Embryonic facial prominence (tissue), 1 donor: ENCODE measurements at regions not wholly inside any gene's neighbourhood (a gene's known extent, or its start where the extent isn't known, plus 50 kb on each side); places are given as distances from the start of the nearest gene placed in this dataset.

Source experiments
- DNase-seq: peaks from one replicate; pipeline ENCODE4 v3.0.0-alpha.2; 2016; ENCODE audit errors: extremely low spot score

DNA sequence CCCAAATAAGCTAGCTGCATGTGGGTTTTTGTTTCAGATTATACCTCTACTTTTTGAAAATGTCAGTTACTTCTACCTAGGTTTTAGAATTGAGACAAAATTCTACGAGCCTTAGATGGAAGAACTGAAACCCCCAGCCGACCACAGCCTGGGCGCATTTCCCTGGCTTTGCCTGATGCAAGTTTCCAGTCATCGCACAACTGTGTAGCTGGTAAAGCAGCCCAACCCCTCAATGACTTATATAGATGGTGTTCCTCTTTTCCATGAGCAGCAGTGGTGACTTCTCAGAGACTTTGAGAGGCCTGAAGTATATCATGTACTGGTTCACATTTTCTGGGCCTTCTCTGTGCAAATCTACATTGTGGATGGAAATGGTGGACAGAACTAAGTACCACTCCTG, 515.4 kb upstream of the RAB6C start:
- DNase-seq = no peak

DNA sequence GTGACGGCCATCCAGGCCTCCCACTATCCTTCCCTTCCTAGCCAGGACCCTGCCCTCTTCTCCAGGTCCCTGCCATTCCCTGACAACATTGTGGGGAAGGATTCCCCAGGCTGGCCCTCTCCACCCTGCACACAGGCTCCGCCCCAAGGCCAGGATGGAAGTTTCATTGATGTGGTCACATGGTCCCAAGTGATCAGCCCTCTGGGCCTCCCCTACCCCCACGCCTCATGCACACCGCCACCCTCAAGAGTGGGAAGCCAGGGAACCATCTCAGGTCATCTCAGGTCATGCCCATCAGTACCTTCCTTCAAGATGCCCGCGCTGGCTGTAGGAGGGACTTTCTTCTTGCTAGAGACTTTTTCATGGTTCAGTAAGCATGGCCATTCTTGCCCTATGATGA, 514.8 kb upstream of the RAB6C start:
- DNase-seq = no peak

DNA sequence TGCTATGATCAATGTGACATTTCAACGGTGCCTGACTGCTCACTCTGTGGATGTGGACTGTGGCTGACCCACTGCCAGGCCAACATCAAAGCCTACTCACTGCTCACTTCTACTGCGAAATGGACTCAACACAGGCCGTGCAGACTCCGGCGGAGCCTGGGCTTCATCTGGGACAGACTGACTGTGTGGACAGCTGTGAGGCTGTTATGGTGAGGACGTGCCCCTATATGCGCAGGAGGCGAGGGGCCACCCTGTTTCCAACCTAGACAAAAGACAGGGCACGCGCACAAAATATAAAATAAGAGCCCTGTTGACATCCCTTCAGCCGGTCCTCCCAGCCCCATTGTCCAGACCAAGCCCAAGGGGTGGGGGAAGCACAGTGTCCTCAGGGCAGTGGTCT, 514.4 kb upstream of the RAB6C start:
- DNase-seq = no peak

DNA sequence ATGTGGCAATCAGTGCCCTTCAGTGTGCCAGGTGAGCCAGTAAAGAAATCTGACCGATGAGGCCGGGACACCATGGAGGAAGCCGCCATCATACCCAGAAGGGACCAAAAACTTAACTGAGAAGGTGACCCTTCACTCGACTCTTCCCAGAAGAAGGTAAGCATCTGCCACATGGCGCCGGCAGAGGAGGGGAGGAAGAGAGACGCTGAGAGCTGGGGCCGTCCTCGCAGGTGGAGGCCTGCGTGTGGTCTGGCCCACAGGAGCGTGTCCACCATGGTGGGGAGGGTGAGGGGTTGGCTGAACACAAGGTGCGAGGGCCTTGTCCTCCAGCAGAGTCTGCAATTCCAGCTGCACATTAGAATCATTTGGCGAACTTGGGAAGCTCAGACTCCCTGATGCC, 513.1 kb upstream of the RAB6C start:
- no peak for DNase-seq

DNA sequence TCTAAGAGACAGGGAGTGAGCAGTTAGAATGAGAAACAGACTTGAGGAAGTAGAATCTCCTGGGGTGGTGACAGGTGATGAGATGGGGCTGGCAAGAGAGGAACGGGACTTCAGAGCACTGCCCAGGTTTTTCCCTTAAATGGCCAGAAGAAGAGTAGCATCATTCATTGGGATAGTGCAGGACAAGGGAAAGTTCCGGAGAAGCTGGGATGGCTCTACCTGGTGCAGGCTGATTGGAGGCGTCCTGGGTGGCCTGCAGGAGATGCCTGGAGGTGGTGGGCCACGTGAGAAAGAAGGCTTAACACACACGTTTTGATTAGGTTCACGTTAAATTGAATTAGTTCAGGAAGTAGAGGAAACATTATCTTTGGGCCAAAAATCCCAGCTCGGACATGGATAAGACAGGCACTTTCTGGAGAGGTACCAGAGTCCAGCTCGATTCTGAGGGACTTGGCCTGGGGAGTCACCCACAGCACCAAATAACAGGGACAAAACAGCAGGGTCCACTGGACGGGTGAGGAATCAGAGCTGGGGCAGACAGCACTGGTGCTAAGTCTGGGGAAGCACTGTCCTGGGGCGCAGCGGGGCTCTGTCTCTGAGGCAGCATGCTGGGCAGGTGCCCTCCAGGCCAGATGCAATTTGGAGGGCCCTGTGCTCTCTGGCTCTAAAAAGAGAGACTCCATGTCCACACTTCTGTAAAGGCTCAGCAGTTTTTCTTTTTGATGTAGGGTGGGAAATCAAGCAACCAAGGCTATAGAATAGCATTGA, 512.3 kb upstream of the RAB6C start:
- DNase-seq = no peak

DNA sequence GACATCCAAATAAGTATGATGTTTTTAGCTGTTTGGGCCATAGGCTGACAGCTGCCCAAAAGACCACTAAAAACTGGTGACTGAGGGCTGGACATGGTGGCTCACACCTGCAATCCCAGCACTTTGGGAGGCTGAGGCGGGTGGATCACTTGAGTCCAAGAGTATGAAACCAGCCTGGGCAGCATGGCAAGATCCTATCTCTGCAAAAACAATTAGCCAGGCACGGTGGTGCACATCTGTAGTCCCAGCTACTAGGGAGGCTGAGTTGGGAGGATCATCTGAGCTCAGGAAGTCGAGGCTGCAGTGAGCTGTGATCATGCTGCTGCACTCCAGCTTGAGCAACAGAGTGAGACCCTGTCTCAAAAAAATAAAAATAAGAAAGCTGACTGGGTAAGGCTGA, 511.5 kb upstream of the RAB6C start:
- no peak for DNase-seq

DNA sequence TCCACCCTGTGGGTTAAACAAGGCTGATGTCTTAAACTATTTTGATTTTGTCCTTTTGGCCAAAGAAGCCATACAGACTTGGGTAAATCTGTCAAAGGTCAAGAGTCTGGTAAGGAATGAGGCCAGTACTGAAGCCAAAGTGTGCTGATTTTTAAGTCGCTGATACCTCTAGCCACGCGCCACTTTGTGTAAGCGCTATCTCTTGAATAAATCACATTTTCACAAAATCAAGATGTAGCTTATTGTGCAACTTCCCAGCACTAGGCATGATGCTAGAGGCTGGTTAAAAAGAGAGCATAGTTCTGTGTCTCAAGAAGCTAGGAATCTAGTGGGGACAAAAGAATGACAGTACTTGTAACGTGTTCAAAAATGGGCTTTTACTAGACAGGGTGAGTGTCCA, 510.6 kb upstream of the RAB6C start:
- no peak for DNase-seq

DNA sequence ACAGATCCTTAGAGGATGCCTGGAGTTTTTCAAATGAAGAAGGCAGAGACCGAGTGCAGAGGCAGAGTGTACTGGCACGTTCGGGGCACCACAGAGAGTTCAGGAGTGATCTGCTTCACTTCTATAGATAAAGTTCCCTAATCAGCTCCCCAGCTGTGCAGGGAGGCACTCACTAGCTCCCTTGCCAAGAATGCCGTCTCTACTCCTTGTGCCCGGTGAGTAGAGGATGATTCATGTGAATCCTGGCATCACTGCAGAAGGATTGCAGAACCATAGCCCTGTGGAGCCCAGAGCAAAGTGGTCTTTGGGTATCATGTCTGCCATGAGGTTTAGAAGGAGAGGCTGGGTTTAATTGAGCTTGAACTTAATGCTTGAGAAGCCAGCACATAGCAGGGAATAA, 510.1 kb upstream of the RAB6C start:
- DNase-seq = no peak

DNA sequence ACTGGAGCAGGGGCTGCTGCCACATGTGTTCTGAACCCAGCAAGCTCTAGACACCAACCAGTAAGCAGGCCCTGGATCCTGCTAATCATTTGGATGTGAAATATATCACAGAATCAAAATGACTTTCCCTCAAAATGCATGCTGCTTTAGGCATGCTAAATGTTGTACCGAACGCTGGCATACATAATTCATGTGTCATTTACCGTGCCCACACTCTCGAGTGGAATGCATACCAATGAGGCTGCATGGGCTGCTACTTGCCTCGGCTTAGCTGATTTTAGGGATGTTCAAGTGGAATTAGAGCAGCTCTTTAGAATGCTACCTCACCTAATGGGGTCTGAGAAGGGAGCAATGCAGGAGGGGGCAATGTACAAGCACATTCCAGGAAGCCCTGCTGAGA, 509.6 kb upstream of the RAB6C start:
- DNase-seq = no peak

DNA sequence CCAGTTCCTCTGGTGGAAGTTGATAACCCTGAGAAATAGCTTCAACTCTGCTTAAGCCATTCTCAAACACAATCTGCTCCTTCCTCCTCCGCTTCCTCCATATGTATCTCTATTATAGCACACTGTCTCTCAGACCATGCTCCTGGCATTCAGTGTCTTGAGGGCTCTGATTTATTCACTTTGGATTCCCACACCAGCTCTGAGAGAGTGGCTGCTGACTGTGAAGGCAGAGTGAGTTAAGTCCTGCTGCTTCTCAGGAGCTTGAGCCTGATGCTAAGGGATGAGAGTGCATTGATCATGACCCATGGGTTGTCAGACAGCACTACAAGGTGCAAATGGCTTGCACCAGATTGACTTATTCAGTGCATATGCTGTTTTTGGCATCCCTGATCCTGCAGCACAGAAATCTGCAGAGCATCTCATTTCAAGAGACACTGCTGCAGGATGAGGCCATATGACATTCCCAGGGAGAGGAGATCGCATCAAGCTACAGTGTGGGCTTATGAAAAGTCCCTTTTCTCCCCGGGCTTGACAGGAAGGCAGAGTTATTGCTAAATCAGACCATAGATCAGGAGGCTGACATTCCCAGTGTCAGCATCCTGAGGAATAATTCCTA, 500.5 kb upstream of the RAB6C start:
- DNase-seq = no peak

DNA sequence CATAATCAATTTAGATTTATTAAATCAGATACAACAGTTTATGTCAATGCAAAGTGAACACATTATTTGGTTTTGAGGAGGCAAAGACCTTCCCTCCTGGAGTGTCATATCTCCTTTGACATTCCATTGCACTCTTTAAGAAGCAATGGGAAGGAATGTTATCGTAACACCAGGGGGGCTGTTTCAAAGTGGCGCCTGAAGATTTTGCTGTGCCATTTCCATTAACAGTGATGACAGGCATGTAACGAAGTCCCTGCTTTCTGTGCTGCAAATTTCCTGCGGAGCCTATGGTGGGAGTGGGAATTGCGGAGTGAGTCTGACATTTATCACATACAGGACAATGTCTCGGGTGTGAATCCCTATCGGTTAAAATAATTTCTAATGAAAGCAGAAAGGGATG, 499.6 kb upstream of the RAB6C start:
- DNase-seq = no peak

DNA sequence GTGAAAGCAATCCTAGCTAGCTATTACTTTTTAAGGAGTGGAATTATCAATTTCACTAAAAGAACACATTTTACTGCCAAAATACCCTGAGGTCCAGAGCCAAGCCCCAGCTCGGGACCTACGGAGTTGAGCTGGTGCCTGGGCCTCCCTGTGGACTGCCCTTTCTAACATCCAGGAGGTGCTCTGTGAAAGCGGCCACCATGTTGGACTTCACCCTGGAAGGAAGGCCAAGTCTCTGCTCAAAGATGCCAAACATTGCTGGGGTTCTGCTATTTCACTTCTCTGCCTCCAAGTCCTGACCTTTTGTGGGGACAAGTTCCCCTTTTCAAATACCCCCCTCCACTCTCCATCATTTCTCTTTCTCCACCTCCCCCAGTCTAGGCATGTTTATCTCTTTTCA, 498.7 kb upstream of the RAB6C start:
- DNase-seq = no peak

DNA sequence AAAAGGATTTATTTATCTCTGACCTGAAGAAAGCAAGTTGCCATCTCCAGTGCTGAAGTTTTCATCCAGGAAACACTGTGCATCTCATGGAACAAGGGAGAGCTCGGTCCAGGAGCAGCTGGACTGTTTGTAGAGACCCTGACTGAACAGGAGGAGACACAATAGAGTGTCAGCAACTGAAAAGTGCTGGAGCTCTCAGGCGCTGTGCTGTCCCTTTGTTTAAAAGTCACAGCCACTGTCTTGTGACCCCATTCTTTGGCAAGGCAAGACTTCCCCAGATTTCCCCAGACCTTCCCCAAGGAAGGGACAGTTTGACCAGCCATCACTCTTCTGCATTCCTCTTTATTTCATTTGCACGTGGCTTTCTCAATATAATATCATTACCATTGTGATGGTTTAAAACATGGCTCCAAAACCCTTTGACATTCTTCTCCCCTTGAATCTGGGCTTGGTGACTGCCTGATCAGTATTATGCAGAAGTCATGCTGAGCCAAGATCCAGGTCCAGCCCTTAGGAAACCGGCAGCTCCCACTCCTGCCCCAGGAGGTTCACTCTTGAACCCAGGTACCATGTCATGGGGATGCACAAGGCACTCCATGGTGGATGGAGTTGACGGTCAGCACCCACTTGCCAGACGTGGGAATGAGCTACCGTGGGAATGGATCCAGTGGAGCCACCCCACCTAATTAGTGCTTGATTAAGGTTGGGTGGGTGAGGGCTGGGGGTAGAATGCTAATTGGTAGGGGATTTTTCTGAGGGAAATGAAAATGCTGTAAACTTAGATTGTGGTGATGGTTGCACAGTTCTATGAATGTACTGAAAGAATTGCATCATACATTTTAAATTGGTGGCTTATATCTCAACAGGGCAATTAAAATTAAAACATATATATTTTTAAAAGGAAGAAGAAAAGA, 497.9 kb upstream of the RAB6C start:
- DNase-seq = no peak

DNA sequence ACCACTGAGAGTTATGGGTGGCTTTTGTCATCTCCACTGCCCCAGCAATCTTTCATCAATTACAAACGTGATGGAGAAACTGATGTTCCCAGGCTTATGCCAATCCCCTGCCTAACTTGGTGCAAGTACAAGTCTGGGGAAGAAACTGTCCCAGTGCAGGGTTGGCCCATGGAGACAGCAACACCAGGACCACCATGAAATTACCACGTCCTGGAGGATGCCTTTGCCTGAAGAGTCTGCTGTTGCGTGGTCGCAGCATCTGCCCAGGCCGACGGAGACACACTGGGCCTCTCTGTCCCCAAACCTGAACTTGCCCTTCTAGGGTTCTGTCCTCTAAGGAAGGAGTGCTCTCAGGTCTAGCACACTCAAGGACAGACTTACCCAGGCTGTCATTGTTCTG, 496.8 kb upstream of the RAB6C start:
- DNase-seq = no peak

DNA sequence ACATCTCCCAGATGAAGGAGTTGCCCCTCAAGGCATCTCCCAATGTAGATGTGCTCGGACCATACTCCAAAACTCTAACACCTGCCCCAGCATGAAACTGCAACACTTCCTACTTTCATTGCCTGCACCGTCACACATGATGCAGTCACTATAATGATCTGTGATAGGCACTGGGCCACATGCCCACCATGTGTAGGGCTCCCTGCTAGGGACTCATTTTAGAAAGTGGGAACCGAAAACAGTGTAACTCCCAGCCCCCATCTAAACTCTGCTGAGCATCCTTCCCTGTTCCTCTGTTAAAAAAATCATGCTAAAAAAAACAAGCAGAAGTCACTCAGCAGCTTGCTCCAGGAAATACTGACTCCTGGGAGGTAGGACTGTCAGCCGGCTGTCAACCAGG, 496.1 kb upstream of the RAB6C start:
- no peak for DNase-seq

DNA sequence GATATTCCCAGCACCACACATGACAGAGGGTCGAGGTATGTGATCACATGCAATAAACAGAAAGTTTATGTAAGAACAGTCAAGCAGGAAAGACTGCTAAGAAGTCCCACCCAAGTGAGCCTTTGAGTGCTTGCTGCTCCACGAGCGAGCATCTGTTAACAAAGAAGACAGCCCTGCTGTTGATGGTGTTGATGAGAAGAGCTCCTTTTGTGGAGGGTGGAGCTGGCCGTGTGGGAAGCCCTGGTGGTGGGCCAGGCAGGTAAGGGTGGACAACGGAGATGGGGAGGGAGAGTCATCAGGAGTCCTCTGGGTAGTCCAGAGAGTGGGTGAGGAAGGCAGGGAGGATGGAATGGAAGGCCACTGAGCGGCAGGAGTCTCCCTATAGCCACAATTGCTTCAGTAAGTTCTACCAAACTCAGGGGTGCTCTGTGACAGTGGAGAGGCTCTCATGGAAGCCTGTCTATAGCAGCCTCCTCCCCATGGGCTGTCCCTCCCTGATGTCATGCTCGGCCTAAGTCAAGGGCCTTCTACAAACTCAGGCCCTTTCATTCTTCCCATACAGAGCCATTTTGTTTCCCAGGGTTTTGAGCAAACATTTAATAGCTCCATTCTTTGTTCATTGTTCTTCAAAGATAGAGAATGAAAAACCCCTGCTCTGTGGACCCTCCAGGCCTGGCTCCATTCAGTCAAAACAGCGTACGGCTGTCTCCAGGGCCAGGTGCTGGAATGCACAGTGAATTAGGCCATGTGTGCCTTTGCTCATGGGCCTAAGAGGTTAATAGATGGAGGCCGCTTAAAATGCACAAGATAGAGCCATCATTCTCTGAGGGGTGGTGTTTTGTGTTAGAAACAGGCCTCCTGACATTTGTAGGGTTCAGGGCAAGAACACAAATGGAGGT, 494.2 kb upstream of the RAB6C start:
- no peak for DNase-seq

DNA sequence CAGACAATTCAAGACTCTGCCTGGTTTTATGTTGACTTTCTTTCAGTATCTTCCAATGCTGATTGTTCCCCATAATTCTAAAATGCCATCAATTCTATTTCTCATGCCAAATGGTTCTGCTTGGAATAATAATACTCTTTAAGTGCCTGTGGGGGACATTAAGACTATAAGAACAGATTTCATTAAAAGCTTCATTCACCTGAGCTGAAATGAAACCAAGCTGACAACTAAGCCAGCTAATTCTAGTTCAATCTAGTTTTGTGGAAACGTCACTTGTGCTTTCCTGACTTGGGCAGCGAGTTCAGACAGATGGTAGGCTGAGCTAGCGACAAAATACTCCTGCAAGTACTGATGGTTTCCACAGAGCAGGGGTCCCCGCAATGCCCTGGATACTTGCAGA, 491.1 kb upstream of the RAB6C start:
- no peak for DNase-seq

DNA sequence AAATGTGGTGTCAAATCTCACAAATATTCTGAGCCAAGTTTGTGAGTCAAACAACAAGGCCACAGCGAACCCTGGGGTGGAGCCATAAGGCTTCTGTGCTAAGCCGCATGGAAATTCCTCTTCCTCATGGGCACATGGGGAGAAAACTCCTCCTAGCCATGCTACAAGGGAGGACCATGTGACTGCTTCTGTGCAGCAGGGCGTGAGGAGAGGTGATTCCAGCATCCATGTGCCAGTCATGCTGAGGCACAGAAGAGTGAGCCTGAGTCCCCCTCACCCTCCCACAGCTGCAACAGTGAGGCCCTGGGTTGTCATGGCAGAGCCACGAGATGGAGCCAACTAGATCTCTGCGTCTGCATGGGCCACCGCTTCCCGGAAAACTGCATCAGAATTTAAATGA, 488.8 kb upstream of the RAB6C start:
- DNase-seq = no peak

DNA sequence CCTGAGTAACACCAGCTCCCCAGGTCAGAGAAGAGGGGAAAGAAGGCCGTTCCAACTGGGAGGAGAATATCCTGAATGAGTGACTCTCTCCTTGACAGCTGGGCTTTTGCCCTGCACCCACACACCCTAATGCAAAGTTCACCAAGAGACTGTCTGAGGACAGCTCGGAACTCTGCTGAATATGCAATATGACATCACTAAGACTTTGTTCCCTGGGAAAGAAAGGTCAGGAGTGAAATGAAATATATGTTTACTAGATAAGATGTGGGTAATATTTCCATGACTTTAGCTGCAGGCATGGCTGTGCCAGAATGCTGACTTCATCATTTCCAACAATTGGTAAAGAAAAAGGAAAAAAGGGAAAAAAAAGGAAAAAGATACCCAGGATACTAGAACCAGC, 488.2 kb upstream of the RAB6C start:
- no peak for DNase-seq

DNA sequence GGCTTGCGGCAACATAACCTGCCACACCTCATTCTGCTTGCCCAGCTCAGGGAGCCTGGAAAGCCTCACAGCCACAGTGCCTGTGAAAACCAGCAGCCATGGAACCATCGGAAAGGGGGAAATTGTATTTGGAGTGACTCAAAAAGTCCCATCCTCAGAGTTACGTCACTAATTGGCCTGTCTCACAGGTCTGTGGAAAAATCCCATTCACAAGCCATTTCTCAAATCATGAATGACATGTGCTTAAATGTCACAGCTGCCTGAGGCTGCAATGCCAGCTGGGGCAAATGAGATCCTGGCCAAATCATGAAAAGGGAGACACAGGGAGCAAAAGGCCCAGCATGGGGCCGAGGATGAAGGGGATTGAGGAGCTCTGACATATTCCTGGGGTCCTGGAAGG, 486.9 kb upstream of the RAB6C start:
- no peak for DNase-seq

DNA sequence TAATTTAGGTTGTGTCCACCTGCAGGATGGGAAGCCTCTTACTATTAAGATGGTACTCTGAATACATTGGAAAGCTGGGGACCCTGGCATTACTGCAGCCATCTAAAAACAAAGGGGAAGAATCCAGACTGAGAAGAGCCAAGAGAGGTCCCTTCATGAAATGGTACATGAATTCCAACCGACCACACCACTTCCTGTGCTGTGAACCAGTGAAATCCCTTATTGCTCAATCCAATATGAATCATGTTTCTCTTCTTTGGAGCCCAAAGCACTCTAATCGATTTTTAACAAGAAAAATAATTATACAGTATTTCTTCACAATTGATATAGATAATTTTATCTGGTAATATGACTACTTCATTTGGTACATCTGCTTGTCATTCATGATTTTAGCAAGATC, 479.7 kb upstream of the RAB6C start:
- DNase-seq = no peak

DNA sequence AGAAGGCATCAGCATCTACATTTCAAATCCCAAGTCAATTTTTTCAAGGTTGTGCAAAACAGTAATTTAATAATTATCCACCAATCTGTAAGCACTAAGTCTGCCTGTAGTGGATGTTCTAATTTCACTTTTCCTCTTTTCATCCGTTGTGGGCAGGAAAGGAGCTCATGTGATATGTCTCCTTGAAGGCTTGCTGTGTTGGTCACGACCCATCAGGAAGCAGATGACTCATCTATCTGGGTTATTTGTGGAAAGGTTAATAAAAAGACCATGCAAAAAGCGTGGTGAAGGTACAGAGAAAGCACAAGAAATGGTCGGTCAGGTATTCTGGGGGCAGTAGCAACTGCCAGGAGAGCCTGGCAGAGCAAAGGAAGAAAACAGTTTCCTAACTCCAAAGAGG, 476.7 kb upstream of the RAB6C start:
- DNase-seq = no peak
